HG02970 (cell line): ENCODE measurements at regions not wholly inside any gene's neighbourhood (a gene's known extent, or its start where the extent isn't known, plus 50 kb on each side); places are given as distances from the start of the nearest gene placed in this dataset.
A peak's percentile ranks its signal among the peaks of the same experiment; 100 is the strongest.

ENCODE experiments used
- ATAC-seq: cut with Tn5 transposase; IDR thresholded peaks from one replicate; pipeline ENCODE4 v1.9.1; 2021; ENCODE audit warnings: mild to moderate bottlenecking, moderate library complexity, moderate number of reproducible peaks; ENCODE audit not compliant: unreplicated experiment, low FRiP score

DNA sequence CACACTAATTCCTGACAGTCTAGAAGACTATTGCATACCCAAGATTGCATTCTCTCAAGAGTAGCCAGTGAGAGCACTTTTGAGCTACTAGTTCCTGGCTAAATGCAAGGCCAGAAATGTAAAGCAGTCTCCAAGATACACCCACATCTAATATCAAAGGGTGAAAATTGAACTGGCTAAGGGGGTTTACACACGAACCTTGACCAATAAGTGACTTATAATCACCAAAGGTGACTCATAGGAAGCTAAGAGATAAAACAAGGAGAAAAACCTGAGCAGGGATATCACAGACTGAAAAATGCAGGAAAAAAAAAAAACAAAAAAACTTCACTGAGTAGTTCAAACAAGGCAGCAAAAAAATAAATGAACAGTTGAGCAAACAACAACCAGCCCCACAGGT, 172.2 kb upstream of the RRP15 start:
- no peak for ATAC-seq

DNA sequence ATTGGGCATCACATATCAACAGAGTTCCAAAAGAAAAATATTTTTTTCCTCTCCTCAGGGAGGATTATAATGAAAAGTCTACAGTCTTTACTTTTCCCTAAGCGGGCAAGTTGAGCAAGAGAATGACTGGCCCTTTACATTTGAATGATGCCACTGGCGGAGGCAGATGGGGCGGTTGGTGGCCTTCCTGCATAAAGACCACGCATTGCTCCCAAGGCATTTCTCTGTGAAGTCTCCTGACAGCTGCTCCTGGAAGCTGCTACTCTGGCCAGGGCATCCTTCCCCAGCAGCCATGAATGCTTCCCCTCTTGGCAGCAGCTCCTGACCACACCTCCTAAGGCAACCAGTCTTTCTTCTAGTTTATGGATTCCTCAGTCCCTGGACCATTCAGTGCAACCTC, 161.1 kb upstream of the RRP15 start:
- no peak for ATAC-seq

- no peak for ATAC-seq
Observed at GRCh38 chr1:218135371-218135770, 149.7 kb upstream of the RRP15 start.

DNA sequence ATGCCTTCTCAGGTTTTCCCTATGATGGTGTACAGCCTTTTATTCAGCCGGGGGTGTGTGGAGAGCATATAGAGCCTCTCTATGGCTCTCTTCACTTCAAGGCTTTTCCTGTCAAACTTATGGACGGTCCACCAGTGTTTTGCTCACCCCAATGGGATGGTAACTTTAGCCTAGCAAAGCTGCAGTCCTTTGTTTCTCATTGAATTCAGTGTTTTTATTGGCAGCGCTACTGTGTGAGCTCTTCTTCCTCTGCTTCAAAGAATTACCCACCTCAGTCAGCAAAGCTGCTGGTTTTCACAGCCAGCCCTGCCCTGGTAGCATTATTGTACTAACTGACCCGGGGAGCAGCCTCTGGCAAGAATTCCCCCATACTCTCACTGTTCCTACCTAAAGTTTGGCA, 145.3 kb upstream of the RRP15 start:
- ATAC-seq = no peak

DNA sequence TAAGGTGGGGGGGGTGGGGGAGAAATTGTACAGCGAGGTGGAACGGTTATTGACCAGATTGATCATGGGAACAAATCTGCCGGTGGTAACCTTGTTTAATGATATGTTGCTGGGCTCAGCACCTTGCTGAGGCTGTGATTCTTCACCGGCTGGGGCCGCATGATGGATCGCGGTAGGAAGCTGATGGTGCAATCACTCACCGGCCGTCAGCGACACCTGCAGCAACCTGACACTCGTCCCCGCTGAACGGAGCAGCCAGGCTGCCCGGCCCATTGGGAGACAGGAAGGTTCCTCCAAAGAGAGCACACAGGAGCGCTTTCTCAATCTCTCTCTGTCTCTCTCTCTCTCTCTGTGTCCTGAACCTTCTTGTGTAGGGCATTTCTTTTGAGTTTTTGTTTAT, 128.5 kb upstream of the RRP15 start:
- no peak for ATAC-seq

GRCh38 chr1:218163371-218163770, 121.7 kb upstream of the RRP15 start:
- no peak for ATAC-seq

DNA sequence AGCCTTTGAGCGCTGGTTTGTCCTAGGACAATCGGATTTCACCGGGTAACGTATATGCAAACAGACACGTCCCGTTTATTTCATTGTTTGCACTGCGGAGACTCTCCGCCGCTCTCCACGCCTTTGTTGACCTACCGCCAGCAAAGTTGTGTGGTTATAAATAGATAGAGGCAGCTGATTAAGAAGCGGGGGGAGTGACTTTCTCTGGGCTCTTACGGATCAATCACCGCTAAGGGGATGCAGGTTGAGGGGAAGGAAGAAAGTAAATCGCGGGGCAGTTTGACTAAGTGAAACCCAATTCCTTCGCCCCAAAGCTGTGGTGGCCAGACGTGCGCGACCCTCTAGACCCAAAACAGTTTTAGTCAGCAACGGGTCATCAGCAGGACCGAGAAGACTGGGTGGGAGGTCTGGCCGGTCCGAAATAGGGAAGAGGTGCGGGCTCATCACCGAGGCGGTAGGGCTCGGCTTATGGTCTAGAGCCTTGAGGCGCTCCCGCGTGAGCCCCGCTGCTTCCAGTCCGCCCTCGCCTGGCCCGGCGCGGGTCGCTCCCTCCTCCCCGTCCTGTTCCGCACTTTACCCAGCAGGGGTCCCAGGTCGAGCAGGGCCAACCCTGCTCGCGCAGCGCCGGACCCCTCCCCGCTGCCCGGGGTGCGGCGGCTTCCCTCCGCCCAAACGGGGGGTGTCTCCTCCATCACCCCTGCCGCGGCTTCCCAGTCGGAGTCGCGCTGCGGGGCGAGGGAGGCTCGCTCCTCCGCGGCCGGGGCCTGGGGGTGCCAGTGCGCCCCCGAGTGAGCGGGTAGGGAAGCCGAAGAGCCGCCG, 120.8 kb upstream of the RRP15 start:
- ATAC-seq = peak; percentile 46

DNA sequence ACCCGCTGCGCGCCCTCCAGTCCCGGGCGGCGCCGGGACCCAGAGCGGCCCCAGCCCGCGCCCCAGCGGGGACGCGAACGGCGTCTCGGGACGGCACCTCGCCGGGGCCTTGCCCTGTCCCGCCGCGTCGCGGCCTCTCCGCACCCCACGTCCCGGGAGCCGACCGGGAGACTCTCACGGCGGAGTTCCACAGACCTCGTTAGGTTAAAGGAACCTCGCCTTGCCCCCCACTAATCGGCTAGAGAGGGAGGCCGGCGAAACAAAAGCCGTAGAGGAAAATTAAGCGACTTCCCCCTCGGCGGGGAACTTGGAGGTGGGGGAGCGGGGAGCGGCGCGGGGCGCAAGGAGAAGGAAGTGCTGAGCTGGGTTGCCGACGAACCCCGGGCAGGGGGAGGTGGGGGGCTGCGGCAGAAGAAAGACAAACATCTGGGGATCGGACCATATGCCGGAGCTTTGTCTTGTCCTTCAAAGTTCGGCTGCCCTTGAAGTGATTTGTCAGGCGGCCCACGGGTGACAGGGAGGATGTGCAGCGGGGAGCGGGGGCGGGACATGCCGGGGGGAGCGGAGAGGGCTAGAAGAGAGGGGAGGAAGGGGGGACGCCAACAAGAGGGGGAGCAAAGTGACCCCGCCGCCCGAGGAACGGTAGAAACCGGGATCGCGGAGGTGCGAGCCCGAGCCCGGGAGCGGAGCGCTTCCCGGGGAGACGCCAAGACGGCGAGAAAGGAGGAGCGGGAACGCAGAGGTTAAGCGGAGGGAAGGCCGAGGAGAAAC, 120.0 kb upstream of the RRP15 start:
- peak; percentile 41 for ATAC-seq

GRCh38 chr1:218165701-218166114, 119.4 kb upstream of the RRP15 start:
- no peak for ATAC-seq

- no peak for ATAC-seq
Observed at GRCh38 chr1:218166268-218166945, 118.7 kb upstream of the RRP15 start.

GRCh38 chr1:218171302-218171893, 113.7 kb upstream of the RRP15 start:
- no peak for ATAC-seq

- no peak for ATAC-seq
Observed at GRCh38 chr1:218182455-218182854, 102.6 kb upstream of the RRP15 start.

GRCh38 chr1:218200979-218201378, 84.1 kb upstream of the RRP15 start:
- ATAC-seq = no peak

- no peak for ATAC-seq
Observed at GRCh38 chr1:218201601-218202000, 83.5 kb upstream of the RRP15 start.

DNA sequence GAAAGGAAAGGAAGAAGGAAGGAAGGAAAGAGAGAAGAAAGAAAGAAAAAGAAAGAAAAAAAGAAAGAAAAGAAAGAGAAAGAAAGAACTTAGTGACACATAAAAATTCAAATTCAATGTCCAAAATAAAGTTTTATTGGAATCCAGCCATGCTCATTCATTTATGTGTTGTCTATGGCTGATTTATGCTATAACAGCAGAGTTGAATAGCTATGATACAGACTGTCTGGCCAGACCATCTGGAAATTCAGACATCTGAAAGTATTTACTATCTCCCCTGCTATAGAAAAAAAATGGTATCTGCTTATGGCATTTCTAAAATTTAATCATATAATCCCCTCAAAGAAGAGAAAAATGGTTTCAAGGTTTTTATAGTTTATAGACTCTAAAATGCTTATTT, 79.4 kb upstream of the RRP15 start:
- no peak for ATAC-seq

DNA sequence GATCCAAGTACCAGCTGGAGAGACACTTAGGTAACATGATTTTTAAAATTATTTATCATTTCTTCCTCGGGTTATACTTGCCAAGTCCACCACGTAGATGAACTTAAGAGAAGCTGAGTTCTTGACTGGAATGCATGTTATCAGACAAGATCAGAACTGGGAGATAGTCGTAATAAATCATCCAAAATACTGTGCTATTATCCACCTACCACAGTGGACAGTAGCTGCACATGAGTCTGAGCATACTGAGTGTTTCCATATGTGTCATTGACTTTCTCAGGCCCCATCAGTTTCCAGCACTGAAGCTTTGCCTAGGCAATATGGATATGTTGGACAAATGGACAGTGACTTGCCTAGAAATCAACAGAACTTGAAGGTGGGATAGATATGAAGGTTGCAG, 77.9 kb upstream of the RRP15 start:
- ATAC-seq = no peak

DNA sequence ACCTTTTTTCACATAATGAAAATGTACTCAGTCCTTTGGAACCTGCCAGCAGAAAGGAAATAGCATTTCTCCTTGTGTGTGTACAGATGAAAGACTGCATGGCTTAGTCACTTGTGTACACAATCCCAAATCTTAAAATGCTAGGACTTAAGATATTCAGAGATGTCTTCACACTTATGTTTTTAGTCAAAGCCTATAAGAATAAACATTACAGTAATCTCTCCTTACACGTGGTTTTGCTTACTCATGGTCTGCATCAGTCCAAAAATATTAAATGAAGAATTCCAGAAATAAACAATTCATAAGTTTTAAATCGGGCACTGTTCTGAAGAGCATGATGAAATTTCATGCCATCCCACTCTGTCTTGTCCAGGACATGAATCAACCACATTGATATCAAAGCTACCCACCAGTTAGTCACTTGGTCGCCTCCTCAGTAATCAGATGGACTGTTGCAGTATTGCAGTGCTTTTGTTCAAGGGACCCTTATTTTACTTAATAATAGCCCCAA, 75.7 kb upstream of the RRP15 start:
- ATAC-seq = no peak

- no peak for ATAC-seq
Observed at GRCh38 chr1:218211241-218211640, 73.9 kb upstream of the RRP15 start.

- no peak for ATAC-seq
Observed at GRCh38 chr1:218217040-218217439, 68.1 kb upstream of the RRP15 start.

- no peak for ATAC-seq
Observed at GRCh38 chr1:218219460-218219859, 65.6 kb upstream of the RRP15 start.

DNA sequence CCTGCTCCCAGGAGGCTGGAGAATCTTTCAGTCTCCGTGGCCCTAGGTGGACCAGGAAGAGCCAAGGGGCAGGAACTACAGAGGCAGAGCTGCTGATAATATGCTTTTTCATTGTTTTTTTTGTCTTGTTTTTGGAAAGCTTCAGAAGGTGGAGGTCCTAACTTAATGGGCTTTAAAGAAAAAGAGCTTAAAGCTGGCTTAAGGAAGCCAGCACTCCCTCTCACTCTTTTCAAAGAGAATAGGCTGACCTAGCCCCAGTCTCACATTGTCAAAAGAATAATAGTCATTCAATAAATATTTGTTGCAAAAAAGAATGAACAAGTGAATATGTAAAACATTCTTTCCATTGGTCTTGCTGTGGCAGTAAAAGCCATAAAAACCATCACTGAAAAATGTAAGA, 61.0 kb upstream of the RRP15 start:
- no peak for ATAC-seq
